Ascending aorta (tissue), 2 donors: ENCODE measurements at regions not wholly inside any gene's neighbourhood (a gene's known extent, or its start where the extent isn't known, plus 50 kb on each side); places are given as distances from the start of the nearest gene placed in this dataset.
"Not testable (repeated sequence)": the region's sequence is repeated elsewhere in the genome, so short reads cannot be mapped to it uniquely, and the experiment has no call there.

ENCODE experiments used
- DNase-seq, 2 donors: peaks; one replicate each; pipeline ENCODE4 v3.0.0-alpha.2; 2019; ENCODE audit warnings: low spot score in 2 of 2
- H3K27ac ChIP-seq, 2 donors: fragments of 200-600 bp; sonication (generic); one replicate each; pipeline ENCODE4 v1.5.1; 2016 to 2017; ENCODE audit warnings: mild to moderate bottlenecking in 1 of 2
- H3K27me3 ChIP-seq: fragments of 200-600 bp; sonication (generic); one replicate; pipeline ENCODE4 v1.5.1; 2017
- H3K36me3 ChIP-seq, 2 donors: fragments of 200-600 bp; sonication (generic); one replicate each; pipeline ENCODE4 v1.5.1; 2016
- H3K4me1 ChIP-seq, 2 donors: fragments of 200-600 bp; sonication (generic); one replicate each; pipeline ENCODE4 v1.5.1; 2016 to 2017; ENCODE audit warnings: mild to moderate bottlenecking in 1 of 2
- H3K4me3 ChIP-seq, 2 donors: fragments of 200-600 bp; sonication (generic); one replicate each; pipeline ENCODE4 v1.5.1; 2016 to 2017; ENCODE audit warnings: mild to moderate bottlenecking in 1 of 2
- H3K9me3 ChIP-seq, 2 donors: fragments of 200-600 bp; sonication (generic); one replicate each; pipeline ENCODE4 v1.5.1; 2016
- CTCF ChIP-seq, 3 experiments: fragments of 200-600 bp in 2 of 3; fragments of 450-650 bp in 1 of 3; sonication (generic) in 2 of 3; IDR thresholded peaks; one replicate each; pipeline ENCODE4 v1.5.1; 2016 to 2019; ENCODE audit warnings: antibody characterized with exemption in 3 of 3, mild to moderate bottlenecking in 1 of 3, moderate library complexity in 1 of 3
- intact Hi-C: fragments of 100-400 bp; cut with DNase I; formaldehyde crosslinking; loops from one replicate; pipeline ENCODE4 v1.15.1; 2023

- H3K9me3 ChIP-seq = peaks cover 0 to 10% of the 10 kb centered on the region in 2 donors
- no peak for DNase-seq
Measured at GRCh38 chr1:217039926-217040325, 316.7 kb upstream of the ESRRG start.

DNA sequence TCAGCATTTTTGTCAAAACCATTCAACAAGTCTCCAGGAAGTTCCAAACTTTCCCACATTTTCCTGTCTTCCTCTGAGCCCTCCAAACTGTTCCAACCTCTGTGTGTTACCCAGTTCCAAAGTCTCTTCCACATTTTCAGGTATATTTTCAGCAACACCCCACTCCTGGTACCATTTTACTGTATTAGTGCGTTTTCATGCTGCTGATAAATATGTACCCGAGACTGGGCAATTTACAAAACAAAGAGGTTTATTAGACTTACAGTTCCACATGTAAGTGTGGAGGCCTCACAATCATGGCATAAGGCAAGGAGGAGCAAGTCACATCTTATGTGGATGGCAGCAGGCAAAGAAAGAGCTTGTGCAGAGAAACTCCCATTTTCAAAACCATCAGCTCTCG, 315.9 kb upstream of the ESRRG start:
- not testable (repeated sequence) for H3K4me1 ChIP-seq, H3K27me3 ChIP-seq, DNase-seq, H3K27ac ChIP-seq, H3K4me3 ChIP-seq, H3K9me3 ChIP-seq, H3K36me3 ChIP-seq
- intact Hi-C loops = loop anchor here (10.0 kb wide), 2 partner anchors 146 to 236 kb away; no protein-coding TSS in a partner anchor

More at GRCh38 chr1:217039926-217040325, 316.7 kb upstream of the ESRRG start:
- Histone ChIP-seq H3K4me3 (no peak overlapping the region), H3K36me3 (no peaks in the 10 kb centered on the region), H3K27ac (no peak overlapping the region), H3K4me1 (no peaks in the 10 kb centered on the region), H3K27me3 (no peaks in the 10 kb centered on the region)
- no peak for TF ChIP-seq CTCF (IDR thresholded peaks at IDR 0.05)
- intact Hi-C loops = loop anchor here (10.0 kb wide), 2 partner anchors 145 to 235 kb away; no protein-coding TSS in a partner anchor

DNA sequence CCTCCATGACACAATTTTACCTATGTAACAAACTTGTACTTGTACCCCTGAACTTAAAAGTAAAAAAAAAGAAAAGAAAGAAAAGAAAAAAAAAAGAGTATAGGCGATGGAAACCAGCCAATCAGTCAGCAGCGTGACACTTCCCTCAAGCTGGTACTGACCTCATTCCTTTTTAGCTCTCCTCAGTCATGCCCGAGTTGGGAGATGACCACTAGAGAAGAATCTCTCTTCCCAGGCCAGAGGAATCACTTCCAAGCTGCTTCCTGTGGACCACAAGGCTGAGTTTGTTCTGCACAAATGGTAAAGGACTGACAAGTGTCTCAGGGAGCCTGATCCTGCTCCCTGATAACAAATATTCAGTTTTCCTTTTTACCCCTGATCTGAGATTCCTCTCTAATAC, 313.5 kb upstream of the ESRRG start:
- no peak for TF ChIP-seq CTCF (IDR thresholded peaks at IDR 0.05)
- H3K27ac ChIP-seq = no peak overlapping the region

GRCh38 chr1:217032715-217033367, 309.6 kb upstream of the ESRRG start:
- Histone ChIP-seq H3K4me1 (peaks cover 2 to 22% of the 10 kb centered on the region in 2 donors), H3K9me3 (no peaks in the 10 kb centered on the region), H3K4me3 (no peak overlapping the region), H3K36me3 (no peaks in the 10 kb centered on the region), H3K27me3 (no peaks in the 10 kb centered on the region), H3K27ac (no peak overlapping the region)
- intact Hi-C loops = loop anchor here (10.0 kb wide), 2 partner anchors 152 to 242 kb away; no protein-coding TSS in a partner anchor
- DNase-seq = no peak
- no peak for TF ChIP-seq CTCF (IDR thresholded peaks at IDR 0.05)

More for the DNA sequence above, 313.5 kb upstream of the ESRRG start:
- H3K4me3 ChIP-seq = no peak overlapping the region
- no peaks in the 10 kb centered on the region for H3K36me3 ChIP-seq
- peaks cover 0 to 10% of the 10 kb centered on the region in 2 donors for H3K9me3 ChIP-seq
- H3K27me3 ChIP-seq = no peaks in the 10 kb centered on the region
- intact Hi-C loops = loop anchor here (10.0 kb wide), 2 partner anchors 148 to 238 kb away; no protein-coding TSS in a partner anchor
- DNase-seq = no peak
- no peaks in the 10 kb centered on the region for H3K4me1 ChIP-seq

GRCh38 chr1:217029281-217030157, 306.3 kb upstream of the ESRRG start:
- intact Hi-C loops = loop anchor here (10.0 kb wide), 2 partner anchors 155 to 245 kb away; no protein-coding TSS in a partner anchor
- Histone ChIP-seq H3K9me3 (no peaks in the 10 kb centered on the region), H3K36me3 (no peaks in the 10 kb centered on the region), H3K27ac (peak overlapping the region; percentile 71 to 84), H3K4me1 (peaks cover 2 to 22% of the 10 kb centered on the region in 2 donors), H3K27me3 (no peaks in the 10 kb centered on the region), H3K4me3 (peak overlapping the region in 1 of 2 donors; percentile 11)
- TF ChIP-seq CTCF (IDR thresholded peaks at IDR 0.05) = no peak
- DNase-seq = peak; percentile 9 to 67
